Ovary (tissue), 3 donors: ENCODE measurements at regions not wholly inside any gene's neighbourhood (a gene's known extent, or its start where the extent isn't known, plus 50 kb on each side); places are given as distances from the start of the nearest gene placed in this dataset.

Source experiments
- EP300 ChIP-seq: sonication (generic); formaldehyde crosslinking; IDR thresholded peaks from one replicate; pipeline ENCODE4 v1.6.1; 2017; ENCODE audit warnings: antibody characterized with exemption
- POLR2A ChIP-seq: fragments of 450-650 bp; IDR thresholded peaks from one replicate; pipeline ENCODE4 v1.6.1; 2017; ENCODE audit warnings: antibody characterized with exemption, mild to moderate bottlenecking, moderate library complexity
- TF ChIP-seq, protein P1 (sequence below), 3 donors: fragments of 450-650 bp in 2 of 3; fragments of 200-600 bp in 1 of 3; IDR thresholded peaks; one replicate each; pipeline versions ENCODE4 v1.5.1 to v1.8.0; 2016 to 2022; ENCODE audit warnings: antibody characterized with exemption in 3 of 3, mild to moderate bottlenecking in 1 of 3
- donor health status: DM: no; HTN: no; CAD: no.

DNA sequence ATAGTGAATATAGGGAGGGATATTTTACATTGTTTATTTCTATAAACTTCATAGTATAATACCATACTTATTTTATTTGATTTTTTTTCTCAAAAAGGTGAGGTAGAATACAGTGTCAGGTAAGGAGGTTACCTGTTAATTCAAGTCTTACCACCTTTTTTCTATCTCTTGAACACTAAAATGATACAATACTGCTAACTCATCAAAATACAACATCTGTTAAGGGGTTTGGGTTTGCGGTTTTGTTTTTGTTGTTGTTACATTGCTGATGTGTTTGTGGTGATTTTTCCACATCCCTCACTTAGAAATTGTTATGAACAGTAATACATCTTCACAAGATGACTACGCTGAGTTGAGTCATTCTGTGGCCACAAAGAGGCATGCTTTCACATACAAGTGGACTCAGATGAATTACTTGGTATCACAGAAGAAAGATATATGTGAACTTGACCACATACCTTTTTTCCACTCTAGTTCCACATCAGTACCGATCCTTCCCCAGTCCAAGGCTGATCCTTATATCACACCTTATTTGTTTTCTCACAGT, 139.4 kb upstream of the ID4 start:
- TF ChIP-seq EP300 (no peak), POLR2A (no peak)
- TF ChIP-seq, protein P1, sequence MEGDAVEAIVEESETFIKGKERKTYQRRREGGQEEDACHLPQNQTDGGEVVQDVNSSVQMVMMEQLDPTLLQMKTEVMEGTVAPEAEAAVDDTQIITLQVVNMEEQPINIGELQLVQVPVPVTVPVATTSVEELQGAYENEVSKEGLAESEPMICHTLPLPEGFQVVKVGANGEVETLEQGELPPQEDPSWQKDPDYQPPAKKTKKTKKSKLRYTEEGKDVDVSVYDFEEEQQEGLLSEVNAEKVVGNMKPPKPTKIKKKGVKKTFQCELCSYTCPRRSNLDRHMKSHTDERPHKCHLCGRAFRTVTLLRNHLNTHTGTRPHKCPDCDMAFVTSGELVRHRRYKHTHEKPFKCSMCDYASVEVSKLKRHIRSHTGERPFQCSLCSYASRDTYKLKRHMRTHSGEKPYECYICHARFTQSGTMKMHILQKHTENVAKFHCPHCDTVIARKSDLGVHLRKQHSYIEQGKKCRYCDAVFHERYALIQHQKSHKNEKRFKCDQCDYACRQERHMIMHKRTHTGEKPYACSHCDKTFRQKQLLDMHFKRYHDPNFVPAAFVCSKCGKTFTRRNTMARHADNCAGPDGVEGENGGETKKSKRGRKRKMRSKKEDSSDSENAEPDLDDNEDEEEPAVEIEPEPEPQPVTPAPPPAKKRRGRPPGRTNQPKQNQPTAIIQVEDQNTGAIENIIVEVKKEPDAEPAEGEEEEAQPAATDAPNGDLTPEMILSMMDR (IDR thresholded peaks at IDR 0.05), result no peak
